ENCODE measurements at regions not wholly inside any gene's neighbourhood (a gene's known extent, or its start where the extent isn't known, plus 50 kb on each side); places are given as distances from the start of the nearest gene placed in this dataset.

DNA sequence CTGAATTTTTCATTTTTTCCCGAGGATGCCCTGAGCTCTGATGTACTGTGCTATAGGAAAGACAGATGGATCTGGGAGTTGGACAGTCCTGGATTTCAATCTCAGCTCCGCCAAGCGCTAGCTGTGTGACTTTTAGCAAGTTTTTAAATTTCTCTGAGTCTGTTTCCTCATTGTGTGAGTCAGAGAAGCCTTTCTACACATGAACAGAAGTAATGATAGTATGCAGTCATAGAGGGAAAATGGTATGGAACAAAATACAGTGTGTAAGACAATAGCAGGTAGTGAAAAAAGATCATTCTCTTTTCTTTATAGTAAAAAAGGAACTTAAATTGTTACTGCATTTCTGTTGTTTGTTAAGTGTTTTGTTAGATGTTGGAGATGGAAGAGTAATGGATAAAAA, 52.4 kb upstream of the PPM1B start:
- Histone ChIP-seq H3K27me3 (replicated peaks) (no peaks in the 10 kb centered on the region), H3K36me3 (no peaks in the 10 kb centered on the region), H3K4me3 (no peak overlapping the region), H3K9me3 (replicated peaks) (no peaks in the 10 kb centered on the region), H3K27ac (no peak overlapping the region), H3K4me1 (replicated peaks) (peaks cover 6% of the 10 kb centered on the region)
- DNase-seq (ENCODE audit: low read depth in 1 of 2, low spot score in 2 of 2), result no peak

DNA sequence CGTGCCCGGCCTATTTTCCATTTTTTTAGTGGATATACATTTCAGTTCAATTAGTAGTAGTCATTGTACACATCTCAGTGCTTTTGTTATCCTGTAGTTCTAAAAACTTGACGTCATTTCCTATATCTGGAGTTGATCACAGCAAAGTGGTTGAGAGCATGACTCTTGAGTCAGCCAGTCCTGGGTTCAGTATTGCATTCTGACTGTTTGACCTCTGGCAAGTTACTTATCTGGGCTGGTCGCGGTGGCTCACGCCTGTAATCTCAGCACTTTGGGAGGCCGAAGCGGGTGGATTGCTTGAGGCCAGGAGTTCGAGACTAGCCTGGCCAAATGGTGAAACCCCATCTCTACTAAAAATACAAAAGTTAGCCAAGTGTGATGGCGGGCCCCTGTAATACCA, 50.4 kb upstream of the PPM1B start:
- no peak for DNase-seq (ENCODE audit: low read depth in 1 of 2, low spot score in 2 of 2)
- H3K4me3 ChIP-seq, result no peak overlapping the region

More for the DNA sequence above, 50.4 kb upstream of the PPM1B start:
- Histone ChIP-seq H3K27me3 (replicated peaks) (no peaks in the 10 kb centered on the region), H3K27ac (no peak overlapping the region), H3K36me3 (no peaks in the 10 kb centered on the region), H3K9me3 (replicated peaks) (no peaks in the 10 kb centered on the region), H3K4me1 (replicated peaks) (peaks cover 6% of the 10 kb centered on the region)
